PC-9 (cell line): ENCODE measurements at regions not wholly inside any gene's neighbourhood (a gene's known extent, or its start where the extent isn't known, plus 50 kb on each side); places are given as distances from the start of the nearest gene placed in this dataset.
"Not testable (repeated sequence)": the region's sequence is repeated elsewhere in the genome, so short reads cannot be mapped to it uniquely, and the experiment has no call there.

ENCODE experiments used
- EZH2 ChIP-seq: fragments of 200-600 bp; sonication (generic); IDR thresholded peaks from 2 replicates; pipeline ENCODE4 v1.8.0; 2017; ENCODE audit warnings: antibody characterized with exemption, low read depth
- TF ChIP-seq, protein P1 (sequence below): fragments of 200-600 bp; sonication (generic); conservative IDR thresholded peaks from 2 replicates; pipeline ENCODE4 v1.6.1; 2017; ENCODE audit warnings: mixed run types, antibody characterized with exemption, mild to moderate bottlenecking, moderate library complexity

DNA sequence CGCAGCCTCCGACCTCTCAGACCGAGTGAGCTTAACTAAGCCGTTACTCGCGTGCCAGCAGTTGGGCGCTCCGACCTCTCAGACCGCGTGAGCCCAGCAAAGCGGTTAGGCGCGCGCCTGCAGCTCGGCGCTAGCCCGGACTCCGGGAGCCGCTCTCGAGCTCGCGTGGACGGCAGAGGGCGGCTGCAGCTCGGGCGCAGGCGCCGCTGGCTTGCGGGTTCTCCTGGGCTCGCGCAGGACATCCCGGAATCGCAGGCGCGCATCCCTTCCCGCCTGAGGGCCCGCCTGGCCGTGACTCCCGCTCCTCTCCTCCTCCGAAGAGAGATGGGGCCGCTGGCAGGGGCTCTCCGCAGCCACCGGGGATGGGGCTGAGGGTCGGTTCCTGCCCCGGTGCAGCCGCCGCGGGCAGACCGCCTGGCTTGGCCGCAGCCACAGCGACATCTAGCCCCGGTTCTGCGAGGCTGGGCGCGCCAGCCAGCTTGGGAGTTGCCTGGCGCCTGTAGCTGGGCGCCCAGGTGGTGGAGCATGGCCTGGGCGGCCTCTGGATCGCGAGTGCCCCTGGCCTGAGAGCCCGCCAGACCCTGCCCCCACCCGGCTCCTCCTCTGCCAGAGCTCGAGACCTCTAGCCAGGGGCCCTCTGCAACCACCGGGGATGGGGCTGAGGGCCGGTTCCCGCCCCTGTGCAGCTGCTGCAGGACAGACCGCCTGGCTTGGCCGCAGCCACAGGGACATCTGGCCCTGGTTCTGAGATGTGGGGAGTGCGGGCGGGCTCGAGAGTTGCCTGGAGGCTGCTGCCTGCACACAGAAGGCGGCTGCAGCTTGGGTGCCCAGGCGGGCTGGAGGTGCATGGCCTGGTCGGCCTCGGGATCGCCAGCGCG, 85.7 kb upstream of the CCDC180 start:
- TF ChIP-seq, protein P1, sequence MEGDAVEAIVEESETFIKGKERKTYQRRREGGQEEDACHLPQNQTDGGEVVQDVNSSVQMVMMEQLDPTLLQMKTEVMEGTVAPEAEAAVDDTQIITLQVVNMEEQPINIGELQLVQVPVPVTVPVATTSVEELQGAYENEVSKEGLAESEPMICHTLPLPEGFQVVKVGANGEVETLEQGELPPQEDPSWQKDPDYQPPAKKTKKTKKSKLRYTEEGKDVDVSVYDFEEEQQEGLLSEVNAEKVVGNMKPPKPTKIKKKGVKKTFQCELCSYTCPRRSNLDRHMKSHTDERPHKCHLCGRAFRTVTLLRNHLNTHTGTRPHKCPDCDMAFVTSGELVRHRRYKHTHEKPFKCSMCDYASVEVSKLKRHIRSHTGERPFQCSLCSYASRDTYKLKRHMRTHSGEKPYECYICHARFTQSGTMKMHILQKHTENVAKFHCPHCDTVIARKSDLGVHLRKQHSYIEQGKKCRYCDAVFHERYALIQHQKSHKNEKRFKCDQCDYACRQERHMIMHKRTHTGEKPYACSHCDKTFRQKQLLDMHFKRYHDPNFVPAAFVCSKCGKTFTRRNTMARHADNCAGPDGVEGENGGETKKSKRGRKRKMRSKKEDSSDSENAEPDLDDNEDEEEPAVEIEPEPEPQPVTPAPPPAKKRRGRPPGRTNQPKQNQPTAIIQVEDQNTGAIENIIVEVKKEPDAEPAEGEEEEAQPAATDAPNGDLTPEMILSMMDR, result not testable (repeated sequence)
- not testable (repeated sequence) for TF ChIP-seq EZH2
